Fibroblast of lung (primary cell): ENCODE measurements at regions not wholly inside any gene's neighbourhood (a gene's known extent, or its start where the extent isn't known, plus 50 kb on each side); places are given as distances from the start of the nearest gene placed in this dataset.

ENCODE experiments used
- CTCF ChIP-seq, 2 donors: IDR thresholded peaks in 1 of 2; conservative IDR thresholded peaks in 1 of 2; 1 replicate in 1 of 2; 2 replicates in 1 of 2; pipeline ENCODE4 v1.5.1; 2011 to 2012; ENCODE audit warnings: low read length in 2 of 2, control low read depth in 1 of 2, inconsistent platforms in 1 of 2, low read depth in 1 of 2, mild to moderate bottlenecking in 1 of 2
- EZH2 ChIP-seq: IDR thresholded peaks from 2 replicates; pipeline ENCODE4 v1.5.1; 2012; ENCODE audit warnings: low read length, control low read depth, mild to moderate bottlenecking; ENCODE audit errors: missing control alignments

- TF ChIP-seq CTCF (conservative IDR thresholded peaks at IDR 0.05 in 1 of 2, IDR thresholded peaks at IDR 0.05 in 1 of 2; ENCODE audit: low read depth in 1 of 2, low read length in 2 of 2), result no peak
- no peak for TF ChIP-seq EZH2
These were observed 178.8 kb downstream of the DSEL start for GRCh38 chr18:67337696-67338095.
